HG03045 (cell line): ENCODE measurements at regions not wholly inside any gene's neighbourhood (a gene's known extent, or its start where the extent isn't known, plus 50 kb on each side); places are given as distances from the start of the nearest gene placed in this dataset.
A peak's percentile ranks its signal among the peaks of the same experiment; 100 is the strongest.
"Not testable (repeated sequence)": the region's sequence is repeated elsewhere in the genome, so short reads cannot be mapped to it uniquely, and the experiment has no call there.

Source experiments
- ATAC-seq: cut with Tn5 transposase; IDR thresholded peaks from one replicate; pipeline ENCODE4 v1.9.1; 2021; ENCODE audit warnings: mild to moderate bottlenecking, moderate library complexity; ENCODE audit not compliant: unreplicated experiment

DNA sequence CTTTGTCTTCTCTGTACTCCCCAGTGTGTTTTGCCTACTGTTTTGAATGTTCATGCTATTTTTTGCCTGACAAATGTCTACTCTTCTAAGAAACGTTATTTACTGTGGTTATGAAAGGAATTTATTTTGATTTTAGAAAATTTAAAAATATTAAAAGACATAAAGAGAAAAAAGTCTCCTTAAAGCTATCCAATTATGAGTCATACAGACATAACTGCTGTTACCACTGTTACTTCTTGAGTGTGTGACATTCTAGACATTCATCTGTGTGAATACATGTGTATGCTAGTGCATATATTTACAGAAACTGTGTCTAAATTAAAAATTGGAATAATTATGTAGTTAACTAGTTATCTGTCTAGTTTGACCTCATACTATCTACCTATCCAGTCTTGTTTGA lies 187.6 kb upstream of the SGCG start:
- no peak for ATAC-seq

- no peak for ATAC-seq
Measured at GRCh38 chr13:23003446-23003845, 177.3 kb upstream of the SGCG start.

GRCh38 chr13:23007426-23007825 lies 173.4 kb upstream of the SGCG start:
- no peak for ATAC-seq

GRCh38 chr13:23018143-23018542 lies 162.6 kb upstream of the SGCG start:
- ATAC-seq = no peak

GRCh38 chr13:23020246-23020843 lies 160.4 kb upstream of the SGCG start:
- ATAC-seq = peak; percentile 81

DNA sequence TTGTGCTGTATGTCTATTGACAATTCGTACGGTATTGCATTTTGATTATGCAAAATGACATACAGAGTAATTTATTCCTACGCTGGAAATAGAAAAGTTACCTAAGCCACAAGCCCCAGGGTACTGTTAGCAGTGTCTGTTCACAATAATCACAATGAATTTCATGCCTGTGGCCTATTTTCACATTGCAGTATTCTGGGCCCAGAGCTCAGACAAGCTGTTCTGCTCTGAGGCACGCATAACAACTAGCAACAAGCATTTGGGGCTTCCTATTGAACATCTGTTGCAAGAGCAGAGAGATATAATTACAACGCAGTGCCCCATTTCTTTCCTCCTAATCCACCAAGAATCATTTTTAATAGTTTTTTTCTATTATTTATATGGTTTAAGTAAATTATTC lies 158.9 kb upstream of the SGCG start:
- no peak for ATAC-seq

DNA sequence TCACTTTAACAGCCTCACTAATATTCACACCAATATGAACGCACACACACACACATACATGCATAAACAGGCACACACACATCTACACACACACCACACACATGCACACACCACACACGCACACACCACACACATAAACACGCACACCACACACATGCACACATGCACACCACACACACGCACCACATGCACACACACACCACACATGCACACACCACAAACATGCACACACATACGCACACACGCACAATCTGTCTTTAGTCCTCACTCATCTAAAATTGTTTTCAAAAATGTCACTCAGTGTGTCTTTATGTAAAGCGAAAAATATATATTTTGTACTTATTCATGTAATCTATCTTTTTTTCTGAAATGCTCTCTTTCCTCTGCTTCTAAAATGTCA lies 158.1 kb upstream of the SGCG start:
- ATAC-seq = no peak

GRCh38 chr13:23025864-23026608 lies 154.7 kb upstream of the SGCG start:
- no peak for ATAC-seq

GRCh38 chr13:23039266-23039935 lies 141.4 kb upstream of the SGCG start:
- ATAC-seq = no peak

GRCh38 chr13:23042181-23042580 lies 138.6 kb upstream of the SGCG start:
- no peak for ATAC-seq

DNA sequence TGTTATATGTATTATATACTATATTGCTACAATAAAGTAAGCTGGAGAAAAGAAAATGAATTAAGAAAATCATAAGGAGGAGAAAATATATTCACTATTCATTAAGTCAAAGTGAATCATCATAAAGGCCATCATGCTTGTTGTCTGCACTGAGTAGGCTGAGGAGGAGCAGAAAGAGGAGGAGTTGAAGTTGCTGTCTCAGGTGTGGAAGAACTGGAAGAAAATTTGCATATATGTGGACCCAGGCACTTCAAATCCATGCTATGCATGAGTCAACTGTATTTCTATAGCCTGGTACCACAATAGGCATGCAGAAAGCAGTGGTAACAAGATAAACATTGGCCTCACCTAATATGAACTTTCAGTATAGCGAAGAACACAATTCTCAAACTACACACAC lies 135.9 kb upstream of the SGCG start:
- ATAC-seq = no peak

DNA sequence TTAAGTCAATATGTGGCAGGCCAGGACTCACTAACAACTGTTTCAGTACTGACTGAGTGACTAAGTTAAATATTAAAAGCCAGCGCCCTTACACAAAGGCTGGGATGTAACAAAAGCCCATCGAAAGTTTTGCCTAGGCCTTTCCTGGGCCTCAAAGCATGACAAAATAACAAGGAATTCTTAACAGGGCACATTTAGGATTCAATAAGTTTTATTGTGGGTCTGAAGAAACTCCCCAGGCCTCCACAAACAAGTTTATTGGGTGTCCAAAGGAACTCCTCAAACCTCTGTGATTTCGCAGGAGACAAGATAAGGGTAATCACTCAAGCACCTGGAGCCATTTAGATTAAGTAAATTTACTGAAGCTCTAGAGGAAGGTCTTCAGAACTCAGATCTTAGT lies 130.7 kb upstream of the SGCG start:
- no peak for ATAC-seq

DNA sequence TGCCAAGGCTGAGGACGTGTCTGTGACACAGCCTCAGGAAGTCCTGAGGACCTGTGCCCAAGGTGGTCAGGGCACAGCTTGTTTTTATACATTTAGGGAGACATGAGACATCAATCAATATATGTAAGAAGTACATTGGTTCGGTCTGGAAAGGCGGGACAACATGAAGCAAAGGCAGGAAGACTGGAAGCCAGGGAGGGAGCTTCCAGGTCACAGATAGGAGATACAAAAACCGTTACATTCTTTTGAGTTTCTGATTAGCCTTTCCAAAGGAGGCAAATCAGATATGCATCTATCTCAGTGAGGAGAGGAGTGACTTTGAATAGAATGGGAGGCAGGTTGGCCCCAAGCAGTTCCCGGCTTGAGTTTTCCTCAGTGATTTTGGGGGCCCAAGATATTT lies 127.1 kb upstream of the SGCG start:
- ATAC-seq = not testable (repeated sequence)

GRCh38 chr13:23059173-23059572 lies 121.6 kb upstream of the SGCG start:
- ATAC-seq = no peak

- no peak for ATAC-seq
Measured at GRCh38 chr13:23060959-23061358, 119.8 kb upstream of the SGCG start.

DNA sequence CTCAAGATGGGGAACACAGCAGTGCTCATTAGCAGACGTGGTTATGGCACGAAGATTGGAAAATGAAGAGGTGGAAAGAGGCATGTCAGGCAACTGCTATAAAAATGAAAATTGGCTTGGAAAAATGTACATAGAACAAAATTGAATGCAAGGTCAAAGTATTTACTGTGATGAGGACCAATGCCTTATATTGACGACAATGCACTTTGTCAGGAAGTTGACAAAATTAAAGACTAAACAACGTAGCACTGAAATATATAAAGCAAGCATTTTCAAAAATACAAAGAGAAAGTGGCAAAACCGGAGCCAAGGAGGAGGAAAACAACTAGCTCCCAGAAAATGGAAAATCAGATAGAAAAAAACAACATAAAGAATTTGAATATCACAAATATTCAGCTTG lies 113.7 kb upstream of the SGCG start:
- no peak for ATAC-seq

DNA sequence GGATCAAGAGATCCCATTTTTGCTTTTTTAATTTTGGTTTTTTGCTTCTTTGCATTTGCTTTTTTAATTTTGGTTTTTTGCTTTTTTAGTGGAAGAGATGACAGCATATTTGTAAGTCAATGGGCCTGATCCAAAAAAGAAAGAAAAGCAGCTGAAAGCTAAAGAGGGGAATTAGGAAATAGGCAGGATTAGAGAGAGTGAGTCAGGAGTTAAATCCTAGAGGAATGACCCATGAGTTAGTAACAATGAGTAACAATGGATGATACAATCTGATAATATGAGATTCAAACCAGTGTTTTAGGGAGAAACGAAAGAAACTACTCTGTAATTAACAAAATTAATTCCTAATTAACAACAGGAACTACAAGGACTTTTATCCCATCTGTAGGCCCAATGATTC lies 111.2 kb upstream of the SGCG start:
- ATAC-seq = no peak

DNA sequence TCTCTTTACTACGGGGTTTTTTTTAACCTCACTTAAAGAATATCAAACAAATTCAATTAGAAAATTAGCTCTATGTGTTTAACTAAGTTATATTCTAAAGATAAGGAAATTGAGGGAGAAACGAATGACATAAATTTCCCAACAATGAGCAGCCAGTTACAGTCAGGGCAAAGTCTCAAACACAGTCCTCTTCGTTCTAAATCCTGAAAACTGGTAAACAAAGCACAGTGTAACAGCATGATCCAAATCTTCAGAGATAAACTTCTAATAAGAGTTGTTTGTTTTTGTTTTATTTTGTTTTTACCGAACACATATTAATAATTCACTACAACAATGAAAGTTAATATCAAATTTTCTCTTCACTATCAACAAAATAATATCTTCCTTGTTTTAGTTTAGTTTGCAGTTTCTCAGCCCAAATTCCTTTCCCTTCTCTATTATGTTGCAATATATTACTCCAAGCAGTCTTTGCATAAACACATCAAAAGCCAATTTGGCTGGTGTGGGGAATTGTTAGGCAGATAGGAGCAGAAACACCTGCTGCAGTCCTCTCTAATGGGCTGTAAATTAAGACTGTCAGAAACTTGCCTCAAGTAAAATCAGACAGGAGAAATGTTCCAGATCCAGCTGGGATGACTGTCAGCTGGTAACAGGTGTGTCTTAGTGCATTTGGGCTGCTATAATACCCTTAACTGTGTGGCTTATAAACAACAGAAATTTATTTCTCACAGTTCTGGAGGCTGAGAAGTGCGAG lies 106.5 kb upstream of the SGCG start:
- no peak for ATAC-seq

DNA sequence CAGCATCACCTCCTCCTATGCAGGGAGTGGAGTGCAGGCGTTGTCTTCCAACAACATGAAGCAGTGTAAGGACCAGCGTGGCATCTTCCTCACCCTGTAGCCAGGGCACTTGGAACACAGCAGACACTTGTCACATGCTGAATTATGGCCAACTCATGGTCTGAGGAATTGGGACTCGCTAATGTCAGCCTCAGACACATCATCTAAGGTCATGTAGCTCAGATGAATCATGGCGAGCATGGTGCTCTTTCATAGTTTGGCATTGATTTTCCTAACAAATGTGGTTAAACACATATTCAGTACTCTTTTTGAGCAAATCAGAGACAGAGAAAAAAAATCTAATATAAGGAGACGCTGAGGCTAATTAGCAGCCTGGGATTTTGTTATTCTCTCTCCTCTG lies 99.6 kb upstream of the SGCG start:
- ATAC-seq = no peak

GRCh38 chr13:23081901-23082300 lies 98.9 kb upstream of the SGCG start:
- no peak for ATAC-seq

- no peak for ATAC-seq
Measured at GRCh38 chr13:23086968-23087623, 93.7 kb upstream of the SGCG start.
